CD14-positive monocyte (primary cell): ENCODE measurements at regions not wholly inside any gene's neighbourhood (a gene's known extent, or its start where the extent isn't known, plus 50 kb on each side); places are given as distances from the start of the nearest gene placed in this dataset.

ENCODE experiments used
- DNase-seq, 3 donors: peaks; one replicate each; pipeline ENCODE4 v3.0.0-alpha.2; 2011 to 2022
- H2AFZ ChIP-seq: 2 replicates; pipeline ENCODE4 v1.6.0; 2012; ENCODE audit warnings: mild to moderate bottlenecking, low read depth, low read length, inconsistent platforms; ENCODE audit not compliant: insufficient read depth, poor library complexity, severe bottlenecking
- H3K27ac ChIP-seq, 2 donors: 1 replicate in 1 of 2; 2 replicates in 1 of 2; pipeline ENCODE4 v1.5.1; 2012 to 2013; ENCODE audit warnings: low read length in 2 of 2, control low read depth in 1 of 2, inconsistent platforms in 1 of 2, low read depth in 1 of 2, mild to moderate bottlenecking in 1 of 2
- H3K27me3 ChIP-seq, 2 donors: one replicate each; pipeline versions ENCODE4 v1.6.0 to v1.6.1; 2011 to 2013; ENCODE audit warnings: low read length in 2 of 2; ENCODE audit not compliant: control insufficient read depth in 2 of 2, insufficient read depth in 2 of 2
- H3K36me3 ChIP-seq, 2 donors: replicated peaks in 1 of 2; 1 replicate in 1 of 2; 2 replicates in 1 of 2; pipeline versions ENCODE4 v1.5.1 to v1.6.1; 2012 to 2013; ENCODE audit warnings: low read length in 2 of 2, control low read depth in 1 of 2, inconsistent platforms in 1 of 2, mild to moderate bottlenecking in 1 of 2; ENCODE audit not compliant: insufficient read depth in 2 of 2, control insufficient read depth in 1 of 2
- H3K4me1 ChIP-seq, 2 donors: 1 replicate in 1 of 2; 2 replicates in 1 of 2; pipeline versions ENCODE4 v1.5.1 to v1.6.1; 2012 to 2013; ENCODE audit warnings: low read length in 2 of 2, control low read depth in 1 of 2, inconsistent platforms in 1 of 2, mild to moderate bottlenecking in 1 of 2, moderate library complexity in 1 of 2; ENCODE audit not compliant: insufficient read depth in 2 of 2, control insufficient read depth in 1 of 2
- H3K4me2 ChIP-seq: replicated peaks from 2 replicates; pipeline ENCODE3; 2012; ENCODE audit warnings: low read length, moderate library complexity, mild to moderate bottlenecking; ENCODE audit not compliant: poor library complexity, severe bottlenecking; ENCODE audit errors: extremely low read depth
- H3K4me3 ChIP-seq, 3 experiments: fragments of 200-600 bp in 1 of 3; sonication (generic) in 1 of 3; replicated peaks in 1 of 3; 1 replicate in 2 of 3; 2 replicates in 1 of 3; pipeline ENCODE4 v1.5.1; 2011 to 2013; ENCODE audit warnings: low read length in 3 of 3, mild to moderate bottlenecking in 3 of 3, control low read depth in 2 of 3, low read depth in 2 of 3, inconsistent platforms in 1 of 3, moderate library complexity in 1 of 3
- H3K79me2 ChIP-seq: 2 replicates; pipeline ENCODE4 v1.6.0; 2012; ENCODE audit warnings: mild to moderate bottlenecking, control low read depth, inconsistent platforms, low read length, moderate library complexity; ENCODE audit not compliant: insufficient read depth
- H3K9ac ChIP-seq: 2 replicates; pipeline ENCODE4 v1.6.0; 2017; ENCODE audit warnings: low read length, mild to moderate bottlenecking; ENCODE audit not compliant: insufficient read depth, poor library complexity, severe bottlenecking
- H3K9me3 ChIP-seq, 2 donors: replicated peaks in 1 of 2; 1 replicate in 1 of 2; 2 replicates in 1 of 2; pipeline versions ENCODE4 v1.5.1 to v1.6.1; 2012 to 2013; ENCODE audit warnings: low read length in 2 of 2, control low read depth in 1 of 2; ENCODE audit not compliant: control insufficient read depth in 1 of 2, insufficient read depth in 1 of 2
- H4K20me1 ChIP-seq: 2 replicates; pipeline ENCODE4 v1.6.0; 2012; ENCODE audit warnings: mild to moderate bottlenecking, low read length, control low read depth, moderate library complexity; ENCODE audit not compliant: insufficient read depth
- H3K27ac Mint-ChIP-seq, 7 donors: one replicate each; pipeline ENCODE4 v1.8.0; 2020; ENCODE audit warnings: mild to moderate bottlenecking in 7 of 7, mixed read lengths in 7 of 7, moderate library complexity in 6 of 7, inconsistent platforms in 2 of 7
- H3K27me3 Mint-ChIP-seq, 3 donors: one replicate each; pipeline ENCODE4 v1.8.0; 2021 to 2022; ENCODE audit warnings: low read depth in 3 of 3, mild to moderate bottlenecking in 3 of 3, mixed read lengths in 3 of 3, moderate library complexity in 3 of 3, inconsistent platforms in 1 of 3
- H3K36me3 Mint-ChIP-seq, 2 donors: one replicate each; pipeline ENCODE4 v1.8.0; 2020; ENCODE audit warnings: mixed read lengths in 2 of 2, inconsistent platforms in 1 of 2, mild to moderate bottlenecking in 1 of 2
- H3K4me1 Mint-ChIP-seq: one replicate; pipeline ENCODE4 v1.8.0; 2020; ENCODE audit warnings: mild to moderate bottlenecking, mixed read lengths
- H3K4me3 Mint-ChIP-seq, 2 donors: one replicate each; pipeline ENCODE4 v1.8.0; 2020; ENCODE audit warnings: mild to moderate bottlenecking in 2 of 2, mixed read lengths in 2 of 2, moderate library complexity in 1 of 2
- H3K9me3 Mint-ChIP-seq, 7 donors: one replicate each; pipeline ENCODE4 v1.8.0; 2020 to 2022; ENCODE audit warnings: mixed read lengths in 7 of 7, mild to moderate bottlenecking in 6 of 7, moderate library complexity in 6 of 7, inconsistent platforms in 2 of 7
- WGBS: methylation state at CpG from one replicate; pipeline ENCODE4 v1.1.5; 2013; ENCODE audit warnings: missing lambda C conversion rate; ENCODE audit not compliant: insufficient coverage; 5-methylcytosine and 5-hydroxymethylcytosine counted together
- intact Hi-C, 2 donors: fragments of 100-400 bp; cut with micrococcal nuclease; formaldehyde crosslinking; loops; one replicate each; pipeline versions ENCODE4 v1.15.0 to v1.15.1; 2023
- TF ChIP-seq, protein P1 (sequence below): fragments of 200-600 bp; IDR thresholded peaks from one replicate; pipeline ENCODE4 v1.8.0; 2022; ENCODE audit warnings: antibody characterized with exemption, mild to moderate bottlenecking

GRCh38 chr2:236965021-236965840 lies 120.5 kb upstream of the COPS8 start:
- H3K36me3 Mint-ChIP-seq: no peaks in the 10 kb centered on the region
- peaks cover 21% of the 10 kb centered on the region for H3K4me1 Mint-ChIP-seq
- H3K79me2 ChIP-seq: no peaks in the 10 kb centered on the region
- H3K36me3 ChIP-seq: no peaks in the 10 kb centered on the region
- peaks cover 0 to 5% (median 1%) of the 10 kb centered on the region in 7 donors for H3K9me3 Mint-ChIP-seq
- H4K20me1 ChIP-seq: no peaks in the 10 kb centered on the region
- H3K27ac ChIP-seq: no peak overlapping the region
- H3K4me3 ChIP-seq: no peak overlapping the region
- no peaks in the 10 kb centered on the region for H3K9me3 ChIP-seq
- no peak overlapping the region for H3K4me3 Mint-ChIP-seq
- TF ChIP-seq, protein P1, sequence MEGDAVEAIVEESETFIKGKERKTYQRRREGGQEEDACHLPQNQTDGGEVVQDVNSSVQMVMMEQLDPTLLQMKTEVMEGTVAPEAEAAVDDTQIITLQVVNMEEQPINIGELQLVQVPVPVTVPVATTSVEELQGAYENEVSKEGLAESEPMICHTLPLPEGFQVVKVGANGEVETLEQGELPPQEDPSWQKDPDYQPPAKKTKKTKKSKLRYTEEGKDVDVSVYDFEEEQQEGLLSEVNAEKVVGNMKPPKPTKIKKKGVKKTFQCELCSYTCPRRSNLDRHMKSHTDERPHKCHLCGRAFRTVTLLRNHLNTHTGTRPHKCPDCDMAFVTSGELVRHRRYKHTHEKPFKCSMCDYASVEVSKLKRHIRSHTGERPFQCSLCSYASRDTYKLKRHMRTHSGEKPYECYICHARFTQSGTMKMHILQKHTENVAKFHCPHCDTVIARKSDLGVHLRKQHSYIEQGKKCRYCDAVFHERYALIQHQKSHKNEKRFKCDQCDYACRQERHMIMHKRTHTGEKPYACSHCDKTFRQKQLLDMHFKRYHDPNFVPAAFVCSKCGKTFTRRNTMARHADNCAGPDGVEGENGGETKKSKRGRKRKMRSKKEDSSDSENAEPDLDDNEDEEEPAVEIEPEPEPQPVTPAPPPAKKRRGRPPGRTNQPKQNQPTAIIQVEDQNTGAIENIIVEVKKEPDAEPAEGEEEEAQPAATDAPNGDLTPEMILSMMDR: no peak
- peaks cover 5 to 9% of the 10 kb centered on the region in 2 donors for H3K4me1 ChIP-seq
- H2AFZ ChIP-seq: no peak overlapping the region
- H3K4me2 ChIP-seq: no peak overlapping the region
- DNase-seq: no peak
- H3K27ac Mint-ChIP-seq: peak overlapping the region in 2 of 7 donors; percentile 7 to 60
- no peaks in the 10 kb centered on the region for H3K27me3 ChIP-seq
- WGBS: 96% methylated on average over 5 of the region's 13 CpGs
- no peak overlapping the region for H3K9ac ChIP-seq
- intact Hi-C loops: no loop called here
- peaks cover 6 to 11% (median 10%) of the 10 kb centered on the region in 3 donors for H3K27me3 Mint-ChIP-seq

DNA sequence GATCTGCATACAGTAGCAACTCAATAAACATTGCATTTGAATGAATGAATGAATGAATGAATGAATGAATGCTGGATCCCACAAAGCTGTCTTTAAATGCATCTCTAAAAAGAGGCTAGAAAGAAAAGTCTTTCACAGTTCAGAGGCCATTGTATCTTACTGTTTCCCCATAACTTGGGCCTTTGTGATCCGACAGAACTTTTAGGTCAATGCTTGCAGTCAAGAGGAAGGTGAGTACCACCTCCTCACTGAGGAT lies 119.9 kb upstream of the COPS8 start:
- H3K27me3 Mint-ChIP-seq: peaks cover 6 to 11% (median 10%) of the 10 kb centered on the region in 3 donors
- Histone ChIP-seq H3K9me3 (no peaks in the 10 kb centered on the region), H3K36me3 (no peaks in the 10 kb centered on the region), H3K4me3 (no peak overlapping the region), H3K79me2 (no peaks in the 10 kb centered on the region), H3K4me2 (no peak overlapping the region), H3K27me3 (no peaks in the 10 kb centered on the region), H3K4me1 (peaks cover 9 to 13% of the 10 kb centered on the region in 2 donors), H2AFZ (no peak overlapping the region), H4K20me1 (no peaks in the 10 kb centered on the region), H3K9ac (no peak overlapping the region), H3K27ac (no peak overlapping the region)
- peaks cover 0 to 3% (median 0%) of the 10 kb centered on the region in 7 donors for H3K9me3 Mint-ChIP-seq
- no peak for DNase-seq
- no peaks in the 10 kb centered on the region for H3K36me3 Mint-ChIP-seq
- H3K4me3 Mint-ChIP-seq: no peak overlapping the region
- peaks cover 27% of the 10 kb centered on the region for H3K4me1 Mint-ChIP-seq
- intact Hi-C loops: no loop called here
- no peak overlapping the region for H3K27ac Mint-ChIP-seq
- TF ChIP-seq, protein P1: no peak
- no CpG with 5 or more reads among the region's 1 CpG for WGBS
